ENCODE measurements at regions not wholly inside any gene's neighbourhood (a gene's known extent, or its start where the extent isn't known, plus 50 kb on each side); places are given as distances from the start of the nearest gene placed in this dataset.

- Histone ChIP-seq H3K36me3 (no peaks in the 10 kb centered on the region), H3K4me3 (replicated peaks in 1 of 3) (no peak overlapping the region), H3K9me3 (no peaks in the 10 kb centered on the region), H3K4me1 (no peaks in the 10 kb centered on the region), H3K27ac (no peak overlapping the region), H3K27me3 (no peaks in the 10 kb centered on the region)
- TF ChIP-seq CTCF (IDR thresholded peaks at IDR 0.05) (no peak), POLR2A (IDR thresholded peaks at IDR 0.05) (no peak)
- no peak for DNase-seq
- WGBS, 2 donors: 92 to 96% methylated on average over 2 of the region's 2 CpGs
- intact Hi-C loops (cut with DNase I): no loop called here
These were observed 418.0 kb upstream of the SYT1 start for GRCh38 chr12:78446555-78446954.

DNA sequence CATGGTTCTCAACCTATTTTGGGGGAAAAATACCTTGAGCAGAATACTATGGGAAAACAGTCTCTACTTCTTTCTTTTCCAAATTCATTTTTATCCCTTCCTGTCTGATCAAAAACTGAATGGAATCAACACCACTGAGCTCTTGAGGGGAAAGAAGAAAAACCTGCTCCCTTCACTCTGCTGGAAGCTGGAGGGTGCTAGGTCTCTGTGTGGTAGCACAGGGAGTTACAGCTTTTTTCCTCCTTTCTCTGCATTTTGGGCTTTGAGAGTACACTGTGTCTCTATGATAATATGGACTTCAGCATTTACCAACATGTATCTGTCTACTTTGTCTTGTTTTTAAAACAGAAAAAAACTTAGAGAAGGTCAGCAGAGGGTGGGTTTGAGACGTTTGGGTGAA is 417.2 kb upstream of the SYT1 start:
- no peaks in the 10 kb centered on the region for H3K9me3 ChIP-seq
- H3K4me3 ChIP-seq (replicated peaks in 1 of 3): no peak overlapping the region
- no peaks in the 10 kb centered on the region for H3K36me3 ChIP-seq
- WGBS, 2 donors: 52 to 64% methylated on average over 1 of the region's 1 CpG
- H3K4me1 ChIP-seq: no peaks in the 10 kb centered on the region
- no peak for TF ChIP-seq CTCF (IDR thresholded peaks at IDR 0.05)
- TF ChIP-seq POLR2A (IDR thresholded peaks at IDR 0.05): no peak
- intact Hi-C loops (cut with DNase I): no loop called here
- no peak overlapping the region for H3K27ac ChIP-seq
- no peak for DNase-seq
- H3K27me3 ChIP-seq: no peaks in the 10 kb centered on the region

DNA sequence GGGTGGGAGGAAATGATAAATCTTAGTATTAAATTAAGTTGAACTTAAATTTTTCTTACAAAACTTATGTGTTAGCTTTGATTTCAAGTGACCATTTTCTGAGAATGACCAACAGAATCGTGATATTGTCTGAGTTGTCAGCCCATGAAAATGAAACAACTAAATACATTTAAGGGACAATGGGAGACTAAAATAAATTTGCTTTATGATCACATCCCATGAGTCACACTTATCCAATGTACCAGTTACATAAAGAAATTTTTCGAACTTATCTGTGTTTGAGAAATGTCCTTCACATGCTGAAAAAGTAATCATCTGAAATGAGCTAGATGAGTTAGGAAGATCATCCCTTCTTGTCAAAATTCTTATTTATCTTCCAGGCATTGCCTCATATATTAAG is 415.9 kb upstream of the SYT1 start:
- no peaks in the 10 kb centered on the region for H3K4me1 ChIP-seq
- no peaks in the 10 kb centered on the region for H3K9me3 ChIP-seq
- no peak overlapping the region for H3K4me3 ChIP-seq (replicated peaks in 1 of 3)
- no peak for TF ChIP-seq POLR2A (IDR thresholded peaks at IDR 0.05)
- no peak for TF ChIP-seq CTCF (IDR thresholded peaks at IDR 0.05)
- intact Hi-C loops (cut with DNase I): no loop called here
- no peak for DNase-seq
- no peaks in the 10 kb centered on the region for H3K36me3 ChIP-seq
- WGBS, 2 donors: 88 to 94% methylated on average over 2 of the region's 2 CpGs
- no peaks in the 10 kb centered on the region for H3K27me3 ChIP-seq
- no peak overlapping the region for H3K27ac ChIP-seq

- DNase-seq: no peak
- H3K4me3 ChIP-seq (replicated peaks in 1 of 3): no peak overlapping the region
- WGBS, 2 donors: 67 to 73% methylated on average over 1 of the region's 1 CpG
- H3K27me3 ChIP-seq: no peaks in the 10 kb centered on the region
- no peaks in the 10 kb centered on the region for H3K4me1 ChIP-seq
- H3K9me3 ChIP-seq: no peaks in the 10 kb centered on the region
- intact Hi-C loops (cut with DNase I): no loop called here
- TF ChIP-seq CTCF (IDR thresholded peaks at IDR 0.05): no peak
- no peak for TF ChIP-seq POLR2A (IDR thresholded peaks at IDR 0.05)
- no peak overlapping the region for H3K27ac ChIP-seq
- H3K36me3 ChIP-seq: no peaks in the 10 kb centered on the region
These were observed 408.6 kb upstream of the SYT1 start for GRCh38 chr12:78455991-78456390.

DNA sequence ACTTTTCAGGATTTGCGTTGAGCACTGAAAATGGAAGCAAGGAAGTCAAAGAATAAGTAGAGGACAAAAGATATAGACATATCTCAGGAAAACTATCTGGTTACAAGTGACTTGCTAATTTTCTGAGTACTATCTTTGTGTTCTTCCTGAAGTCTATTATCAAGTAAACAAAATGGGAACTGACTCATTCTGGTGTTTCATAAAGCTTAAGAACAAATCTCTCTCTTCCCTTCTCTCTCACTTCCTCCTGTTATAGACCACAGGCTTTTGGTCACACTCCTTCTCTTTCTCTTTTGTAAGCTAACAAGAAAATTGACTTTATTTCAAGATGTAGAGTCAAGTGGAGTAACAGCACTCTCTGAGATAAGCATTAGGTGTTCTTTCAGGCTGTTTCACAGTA is 406.6 kb upstream of the SYT1 start:
- H3K27ac ChIP-seq: no peak overlapping the region
- intact Hi-C loops (cut with DNase I): no loop called here
- DNase-seq: no peak
- no peaks in the 10 kb centered on the region for H3K36me3 ChIP-seq
- no peak overlapping the region for H3K4me3 ChIP-seq (replicated peaks in 1 of 3)
- TF ChIP-seq CTCF (IDR thresholded peaks at IDR 0.05) (no peak), POLR2A (IDR thresholded peaks at IDR 0.05) (no peak)
- no peaks in the 10 kb centered on the region for H3K4me1 ChIP-seq
- 91 to 100% methylated on average over 1 of the region's 1 CpG for WGBS, 2 donors
- H3K27me3 ChIP-seq: no peaks in the 10 kb centered on the region
- no peaks in the 10 kb centered on the region for H3K9me3 ChIP-seq

Measured in thyroid gland (tissue), 4 donors.